A673 (cell line): ENCODE measurements at regions not wholly inside any gene's neighbourhood (a gene's known extent, or its start where the extent isn't known, plus 50 kb on each side); places are given as distances from the start of the nearest gene placed in this dataset.

ENCODE experiments used
- BruUV-seq: library from RNA; stranded (reverse); fragments of 400-500 nt; replicated peaks from 2 replicates; lab custom pipeline; 2021; lab: Mats Ljungman, UMichigan
- CTCF ChIA-PET: fragments of 300-600 bp; sonication (Branson Sonifier 250); formaldehyde crosslinking; loops from one replicate; lab custom pipeline; 2022; ENCODE audit warnings: antibody characterized with exemption; lab: Charles Lee
- POLR2A ChIA-PET: fragments of 300-600 bp; sonication (Branson Sonifier 250); formaldehyde crosslinking; loops from one replicate; lab custom pipeline; 2022; ENCODE audit warnings: antibody characterized with exemption; ENCODE audit not compliant: low non-redundant PET; lab: Charles Lee
- DNase-seq: peaks from one replicate; pipeline ENCODE4 v3.0.0-alpha.2; 2015; ENCODE audit warnings: low spot score
- H3K27ac ChIP-seq: fragments of 200-600 bp; sonication (generic); 2 replicates; pipeline ENCODE4 v1.5.1; 2016; ENCODE audit warnings: mixed run types, low read depth, mild to moderate bottlenecking, mixed read lengths, antibody characterized with exemption, low read length; ENCODE audit not compliant: poor library complexity, severe bottlenecking
- H3K27me3 ChIP-seq: fragments of 200-600 bp; sonication (generic); replicated peaks from 2 replicates; pipeline ENCODE4 v1.6.1; 2017; ENCODE audit warnings: mixed run types, low read depth, mild to moderate bottlenecking, mixed read lengths, antibody characterized with exemption, low read length; ENCODE audit not compliant: insufficient read depth, poor library complexity
- H3K36me3 ChIP-seq: fragments of 200-600 bp; sonication (generic); 2 replicates; pipeline ENCODE4 v1.6.1; 2016; ENCODE audit warnings: mixed run types, mild to moderate bottlenecking, mixed read lengths, antibody characterized with exemption, low read length; ENCODE audit not compliant: insufficient read depth, poor library complexity, severe bottlenecking
- H3K4me1 ChIP-seq: fragments of 200-600 bp; sonication (generic); 2 replicates; pipeline ENCODE4 v1.6.1; 2017; ENCODE audit warnings: mixed run types, mild to moderate bottlenecking, mixed read lengths, antibody characterized with exemption, low read length; ENCODE audit not compliant: insufficient read depth, poor library complexity, severe bottlenecking
- H3K4me3 ChIP-seq: fragments of 200-600 bp; sonication (generic); 2 replicates; pipeline ENCODE4 v1.5.1; 2016; ENCODE audit warnings: low read depth, mixed run types, mild to moderate bottlenecking, mixed read lengths, low read length; ENCODE audit not compliant: poor library complexity, severe bottlenecking
- H3K9me3 ChIP-seq: fragments of 200-600 bp; sonication (generic); 2 replicates; pipeline ENCODE4 v1.6.1; 2016; ENCODE audit warnings: mixed run types, low read depth, mild to moderate bottlenecking, mixed read lengths, antibody characterized with exemption, low read length; ENCODE audit not compliant: poor library complexity, severe bottlenecking
- EZH2 ChIP-seq: fragments of 200-600 bp; sonication (generic); IDR thresholded peaks from 2 replicates; pipeline ENCODE4 v1.6.1; 2017; ENCODE audit warnings: borderline replicate concordance, low read depth, mild to moderate bottlenecking, mixed read lengths, antibody characterized with exemption, low read length; ENCODE audit not compliant: poor library complexity, severe bottlenecking
- intact Hi-C: fragments of 100-400 bp; cut with micrococcal nuclease; formaldehyde crosslinking; loops from one replicate; pipeline ENCODE4 v1.10.0; 2022; ENCODE audit not compliant: unreplicated experiment
- TF ChIP-seq, protein P1 (sequence below): fragments of 300-800, 200-600 bp; sonication (generic); conservative IDR thresholded peaks from 2 replicates; pipeline ENCODE4 v1.5.1; 2017; ENCODE audit warnings: low read depth, mild to moderate bottlenecking, antibody characterized with exemption, low read length, moderate library complexity, mixed read lengths

DNA sequence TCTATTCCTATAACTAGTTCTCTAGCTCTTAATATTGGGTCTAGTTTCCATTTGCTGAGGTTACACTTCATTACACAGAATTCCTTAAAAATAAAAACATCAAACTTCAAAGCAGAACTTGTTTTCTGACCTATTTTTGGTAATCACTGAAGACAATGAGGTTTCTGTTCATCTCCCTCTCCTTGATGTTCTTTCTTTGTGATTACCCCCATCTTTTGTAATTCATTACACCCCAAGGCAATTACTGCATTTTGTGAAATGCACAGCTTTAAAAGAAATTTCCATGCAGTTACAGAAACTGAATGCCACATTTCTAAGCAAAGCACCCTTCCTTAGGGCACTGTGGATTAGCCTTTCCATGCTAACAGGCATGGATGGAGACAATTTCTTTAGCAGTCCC lies 363.2 kb upstream of the RND3 start:
- H3K4me3 ChIP-seq, result no peak overlapping the region
- H3K9me3 ChIP-seq, result no peaks in the 10 kb centered on the region
- BruUV-seq, result no TSS peak
- no peaks in the 10 kb centered on the region for H3K4me1 ChIP-seq
- TF ChIP-seq EZH2, result no peak
- TF ChIP-seq, protein P1, sequence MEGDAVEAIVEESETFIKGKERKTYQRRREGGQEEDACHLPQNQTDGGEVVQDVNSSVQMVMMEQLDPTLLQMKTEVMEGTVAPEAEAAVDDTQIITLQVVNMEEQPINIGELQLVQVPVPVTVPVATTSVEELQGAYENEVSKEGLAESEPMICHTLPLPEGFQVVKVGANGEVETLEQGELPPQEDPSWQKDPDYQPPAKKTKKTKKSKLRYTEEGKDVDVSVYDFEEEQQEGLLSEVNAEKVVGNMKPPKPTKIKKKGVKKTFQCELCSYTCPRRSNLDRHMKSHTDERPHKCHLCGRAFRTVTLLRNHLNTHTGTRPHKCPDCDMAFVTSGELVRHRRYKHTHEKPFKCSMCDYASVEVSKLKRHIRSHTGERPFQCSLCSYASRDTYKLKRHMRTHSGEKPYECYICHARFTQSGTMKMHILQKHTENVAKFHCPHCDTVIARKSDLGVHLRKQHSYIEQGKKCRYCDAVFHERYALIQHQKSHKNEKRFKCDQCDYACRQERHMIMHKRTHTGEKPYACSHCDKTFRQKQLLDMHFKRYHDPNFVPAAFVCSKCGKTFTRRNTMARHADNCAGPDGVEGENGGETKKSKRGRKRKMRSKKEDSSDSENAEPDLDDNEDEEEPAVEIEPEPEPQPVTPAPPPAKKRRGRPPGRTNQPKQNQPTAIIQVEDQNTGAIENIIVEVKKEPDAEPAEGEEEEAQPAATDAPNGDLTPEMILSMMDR, result no peak
- ChIA-PET POLR2A (no interaction called here), CTCF (no interaction called here)
- no peaks in the 10 kb centered on the region for H3K36me3 ChIP-seq
- no peaks in the 10 kb centered on the region for H3K27me3 ChIP-seq
- intact Hi-C loops, result no loop called here
- DNase-seq, result no peak
- no peak overlapping the region for H3K27ac ChIP-seq

DNA sequence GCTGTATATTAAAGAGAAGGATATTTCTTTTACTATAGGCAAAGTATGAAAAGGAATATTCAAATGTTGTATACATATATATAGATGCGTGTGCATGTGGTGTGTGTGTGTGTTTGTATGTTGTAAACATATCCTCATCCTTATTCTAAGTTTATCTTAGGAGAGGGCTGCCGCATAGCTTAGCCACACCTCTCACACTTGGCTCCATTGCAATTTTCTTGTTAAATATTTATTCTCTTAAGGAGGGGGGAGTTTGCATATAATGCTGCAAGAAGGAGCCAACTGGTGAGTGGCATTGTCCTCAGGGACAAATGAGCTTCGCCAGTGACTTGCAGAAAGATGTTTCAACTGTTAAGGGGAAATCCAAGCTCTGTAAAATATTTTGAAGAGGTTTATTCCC lies 360.1 kb upstream of the RND3 start:
- DNase-seq, result no peak
- no TSS peak for BruUV-seq
- intact Hi-C loops, result no loop called here
- H3K27ac ChIP-seq, result no peak overlapping the region
- CTCF ChIA-PET, result no interaction called here
- TF ChIP-seq, protein P1, result no peak
- no peak for TF ChIP-seq EZH2
- no peak overlapping the region for H3K4me3 ChIP-seq
- no peaks in the 10 kb centered on the region for H3K9me3 ChIP-seq
- no peaks in the 10 kb centered on the region for H3K27me3 ChIP-seq
- no peaks in the 10 kb centered on the region for H3K4me1 ChIP-seq
- POLR2A ChIA-PET, result no interaction called here
- H3K36me3 ChIP-seq, result no peaks in the 10 kb centered on the region

DNA sequence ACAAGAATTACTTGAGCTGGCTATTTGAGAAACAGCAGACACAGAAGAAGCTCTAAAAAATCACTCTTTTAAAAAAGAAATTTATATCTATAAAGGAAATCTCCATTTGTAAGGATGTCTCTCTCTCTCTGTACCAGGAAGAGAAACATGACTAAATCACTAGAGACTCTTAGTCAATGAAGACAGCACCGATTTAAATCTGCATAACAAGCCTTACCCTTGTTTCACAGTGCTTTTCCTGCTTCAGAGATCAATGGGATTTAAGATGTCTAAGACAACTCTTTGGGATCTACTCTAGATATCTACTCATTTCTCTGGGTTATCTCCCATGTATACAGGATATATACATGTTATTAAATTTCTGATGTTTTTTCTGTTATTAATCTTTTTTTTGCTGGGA lies 359.2 kb upstream of the RND3 start:
- POLR2A ChIA-PET, result no interaction called here
- Histone ChIP-seq H3K9me3 (no peaks in the 10 kb centered on the region), H3K27ac (no peak overlapping the region), H3K27me3 (no peaks in the 10 kb centered on the region), H3K36me3 (no peaks in the 10 kb centered on the region), H3K4me3 (no peak overlapping the region), H3K4me1 (no peaks in the 10 kb centered on the region)
- no peak for DNase-seq
- no peak for TF ChIP-seq EZH2
- TF ChIP-seq, protein P1, result no peak
- intact Hi-C loops, result no loop called here
- no TSS peak for BruUV-seq
- CTCF ChIA-PET, result no interaction called here
